ENCODE measurements at regions not wholly inside any gene's neighbourhood (a gene's known extent, or its start where the extent isn't known, plus 50 kb on each side); places are given as distances from the start of the nearest gene placed in this dataset.

DNA sequence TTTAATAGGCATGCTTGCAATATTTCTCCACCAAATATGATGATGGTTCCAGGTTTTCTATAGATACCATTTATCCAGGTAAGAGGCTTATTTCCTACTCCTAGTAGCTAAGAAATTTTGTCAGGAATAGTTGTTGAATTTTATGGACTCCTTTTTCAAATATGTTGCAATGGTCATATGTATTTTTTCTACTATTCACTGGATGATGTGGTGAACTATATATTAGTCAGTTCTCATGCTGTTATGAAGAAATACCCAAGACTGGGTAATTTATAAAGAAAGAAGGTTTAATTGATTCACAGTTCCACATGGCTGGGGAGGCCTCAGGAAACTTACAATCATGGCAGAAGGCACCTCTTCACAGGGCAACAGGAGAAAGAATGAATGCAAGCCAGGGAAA, 141.1 kb upstream of the NR3C1 start:
- TF ChIP-seq, protein P1, sequence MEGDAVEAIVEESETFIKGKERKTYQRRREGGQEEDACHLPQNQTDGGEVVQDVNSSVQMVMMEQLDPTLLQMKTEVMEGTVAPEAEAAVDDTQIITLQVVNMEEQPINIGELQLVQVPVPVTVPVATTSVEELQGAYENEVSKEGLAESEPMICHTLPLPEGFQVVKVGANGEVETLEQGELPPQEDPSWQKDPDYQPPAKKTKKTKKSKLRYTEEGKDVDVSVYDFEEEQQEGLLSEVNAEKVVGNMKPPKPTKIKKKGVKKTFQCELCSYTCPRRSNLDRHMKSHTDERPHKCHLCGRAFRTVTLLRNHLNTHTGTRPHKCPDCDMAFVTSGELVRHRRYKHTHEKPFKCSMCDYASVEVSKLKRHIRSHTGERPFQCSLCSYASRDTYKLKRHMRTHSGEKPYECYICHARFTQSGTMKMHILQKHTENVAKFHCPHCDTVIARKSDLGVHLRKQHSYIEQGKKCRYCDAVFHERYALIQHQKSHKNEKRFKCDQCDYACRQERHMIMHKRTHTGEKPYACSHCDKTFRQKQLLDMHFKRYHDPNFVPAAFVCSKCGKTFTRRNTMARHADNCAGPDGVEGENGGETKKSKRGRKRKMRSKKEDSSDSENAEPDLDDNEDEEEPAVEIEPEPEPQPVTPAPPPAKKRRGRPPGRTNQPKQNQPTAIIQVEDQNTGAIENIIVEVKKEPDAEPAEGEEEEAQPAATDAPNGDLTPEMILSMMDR (conservative IDR thresholded peaks at IDR 0.05 in 1 of 2, IDR thresholded peaks at IDR 0.05 in 1 of 2; ENCODE audit: low read depth in 1 of 2, low read length in 2 of 2): no peak
- TF ChIP-seq EZH2 (IDR thresholded peaks at IDR 0.05; ENCODE audit: low read length, missing control alignments): no peak

Data from fibroblast of lung (primary cell).